Testis (tissue), 2 donors: ENCODE measurements at regions not wholly inside any gene's neighbourhood (a gene's known extent, or its start where the extent isn't known, plus 50 kb on each side); places are given as distances from the start of the nearest gene placed in this dataset.

ENCODE experiments used
- POLR2A ChIP-seq: fragments of 450-650 bp; IDR thresholded peaks from one replicate; pipeline ENCODE4 v1.6.1; 2017; ENCODE audit warnings: antibody characterized with exemption, mild to moderate bottlenecking, moderate library complexity
- TF ChIP-seq, protein P1 (sequence below), 3 experiments: fragments of 450-650 bp in 2 of 3; fragments of 200-600 bp in 1 of 3; sonication (generic) in 1 of 3; IDR thresholded peaks; one replicate each; pipeline ENCODE4 v1.5.1; 2016 to 2019; ENCODE audit warnings: antibody characterized with exemption in 3 of 3, mild to moderate bottlenecking in 2 of 3, moderate library complexity in 1 of 3

GRCh38 chr2:109066917-109067597, 61.9 kb upstream of the SH3RF3 start:
- no peak for TF ChIP-seq POLR2A
- TF ChIP-seq, protein P1, sequence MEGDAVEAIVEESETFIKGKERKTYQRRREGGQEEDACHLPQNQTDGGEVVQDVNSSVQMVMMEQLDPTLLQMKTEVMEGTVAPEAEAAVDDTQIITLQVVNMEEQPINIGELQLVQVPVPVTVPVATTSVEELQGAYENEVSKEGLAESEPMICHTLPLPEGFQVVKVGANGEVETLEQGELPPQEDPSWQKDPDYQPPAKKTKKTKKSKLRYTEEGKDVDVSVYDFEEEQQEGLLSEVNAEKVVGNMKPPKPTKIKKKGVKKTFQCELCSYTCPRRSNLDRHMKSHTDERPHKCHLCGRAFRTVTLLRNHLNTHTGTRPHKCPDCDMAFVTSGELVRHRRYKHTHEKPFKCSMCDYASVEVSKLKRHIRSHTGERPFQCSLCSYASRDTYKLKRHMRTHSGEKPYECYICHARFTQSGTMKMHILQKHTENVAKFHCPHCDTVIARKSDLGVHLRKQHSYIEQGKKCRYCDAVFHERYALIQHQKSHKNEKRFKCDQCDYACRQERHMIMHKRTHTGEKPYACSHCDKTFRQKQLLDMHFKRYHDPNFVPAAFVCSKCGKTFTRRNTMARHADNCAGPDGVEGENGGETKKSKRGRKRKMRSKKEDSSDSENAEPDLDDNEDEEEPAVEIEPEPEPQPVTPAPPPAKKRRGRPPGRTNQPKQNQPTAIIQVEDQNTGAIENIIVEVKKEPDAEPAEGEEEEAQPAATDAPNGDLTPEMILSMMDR (IDR thresholded peaks at IDR 0.05): no peak
